ENCODE measurements at regions not wholly inside any gene's neighbourhood (a gene's known extent, or its start where the extent isn't known, plus 50 kb on each side); places are given as distances from the start of the nearest gene placed in this dataset.
"Not testable (repeated sequence)": the region's sequence is repeated elsewhere in the genome, so short reads cannot be mapped to it uniquely, and the experiment has no call there.

DNA sequence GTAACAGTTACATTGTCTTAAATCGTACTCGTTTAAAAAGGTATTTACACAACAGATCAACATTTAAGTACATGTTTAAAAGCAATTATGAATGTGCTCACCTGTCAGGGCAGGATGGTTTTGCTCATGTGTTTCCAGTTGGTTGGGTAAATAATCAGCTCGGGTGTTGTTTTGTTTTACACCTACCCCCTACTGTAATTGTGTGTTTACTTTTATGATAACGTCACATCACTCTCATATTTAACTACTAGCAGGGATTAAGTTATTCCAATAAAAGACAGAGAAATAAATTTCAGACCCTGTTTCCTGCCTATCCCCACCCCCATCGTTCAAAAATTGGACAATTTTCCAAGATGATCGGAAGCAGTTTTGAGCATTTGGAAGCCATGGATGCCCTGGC, 390.2 kb downstream of the SEC14L1 start:
- Histone ChIP-seq H3K27ac (ENCODE audit: low read depth, low read length) (no peak overlapping the region), H3K4me1 (ENCODE audit: control insufficient read depth, insufficient read depth, low read length) (no peaks in the 10 kb centered on the region), H3K36me3 (ENCODE audit: control insufficient read depth, insufficient read depth, low read length) (no peaks in the 10 kb centered on the region), H3K27me3 (ENCODE audit: control insufficient read depth, insufficient read depth, low read length) (peaks cover 11% of the 10 kb centered on the region), H3K9ac (ENCODE audit: low read length) (no peak overlapping the region), H3K4me3 (ENCODE audit: low read length) (no peak overlapping the region)

DNA sequence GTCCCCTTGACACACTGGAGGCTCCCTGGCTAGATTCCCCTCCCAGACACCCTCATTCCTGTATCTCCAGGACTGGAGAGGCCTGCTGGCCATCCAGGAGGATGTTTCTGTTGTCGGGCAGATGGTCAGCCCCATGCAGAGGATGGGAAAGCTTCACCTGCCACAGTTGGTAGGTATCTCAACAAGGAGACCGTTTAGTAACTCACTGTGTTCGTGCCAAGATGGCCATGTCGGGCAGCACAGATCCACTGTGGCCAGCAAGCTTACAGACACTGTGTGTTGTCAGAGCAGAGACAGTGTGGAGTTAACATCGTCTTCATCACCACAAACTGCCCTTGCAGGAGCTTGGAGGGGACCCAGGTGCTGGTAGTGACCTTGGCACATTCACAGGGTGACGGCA, 390.9 kb downstream of the SEC14L1 start:
- Histone ChIP-seq H3K27ac (ENCODE audit: low read depth, low read length) (no peak overlapping the region), H3K27me3 (ENCODE audit: control insufficient read depth, insufficient read depth, low read length) (peaks cover 11% of the 10 kb centered on the region), H3K4me1 (ENCODE audit: control insufficient read depth, insufficient read depth, low read length) (no peaks in the 10 kb centered on the region), H3K36me3 (ENCODE audit: control insufficient read depth, insufficient read depth, low read length) (no peaks in the 10 kb centered on the region), H3K4me3 (ENCODE audit: low read length) (no peak overlapping the region), H3K9ac (ENCODE audit: low read length) (no peak overlapping the region)

DNA sequence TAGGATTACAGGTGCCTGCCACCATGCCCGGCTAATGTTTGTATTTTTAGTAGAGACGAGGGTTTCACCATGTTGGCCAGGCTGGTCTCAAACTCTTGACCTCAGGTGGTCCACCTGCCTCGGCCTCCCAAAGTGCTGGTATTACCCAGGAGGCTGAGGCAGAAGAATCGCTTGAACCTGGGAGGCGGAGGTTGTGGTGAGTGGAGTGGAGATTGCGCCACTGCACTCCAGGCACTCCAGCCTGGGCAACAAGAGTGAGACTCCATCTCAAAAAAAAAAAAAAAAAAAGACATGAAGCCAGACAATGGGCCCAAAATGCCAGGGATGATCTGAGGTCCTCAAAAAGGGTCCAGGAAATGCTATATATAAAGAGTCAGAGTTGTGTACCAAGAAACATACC, 392.9 kb downstream of the SEC14L1 start:
- H3K27ac ChIP-seq (ENCODE audit: low read depth, low read length); H3K4me3 ChIP-seq (ENCODE audit: low read length): not testable (repeated sequence)

DNA sequence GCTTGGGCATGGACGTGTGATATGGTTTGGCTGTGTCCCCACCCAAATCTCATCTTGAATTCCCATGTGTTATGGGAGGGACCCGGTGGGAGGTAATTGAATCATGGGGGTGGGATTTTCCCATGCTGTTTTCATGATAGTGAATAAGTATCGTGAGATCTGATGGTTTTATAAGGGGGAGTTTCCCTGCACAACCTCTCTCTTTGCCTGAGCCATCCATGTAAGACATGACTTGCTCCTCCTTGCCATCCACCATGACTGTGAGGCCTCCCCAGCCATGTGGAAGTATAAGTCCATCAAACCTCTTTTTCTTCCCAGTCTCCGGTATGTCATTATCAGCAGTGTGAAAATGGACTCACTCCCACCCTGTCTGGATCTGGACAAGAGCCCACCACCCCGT, 393.4 kb downstream of the SEC14L1 start:
- Histone ChIP-seq H3K4me1 (ENCODE audit: control insufficient read depth, insufficient read depth, low read length) (no peaks in the 10 kb centered on the region), H3K9ac (ENCODE audit: low read length) (no peak overlapping the region), H3K36me3 (ENCODE audit: control insufficient read depth, insufficient read depth, low read length) (no peaks in the 10 kb centered on the region), H3K27ac (ENCODE audit: low read depth, low read length) (no peak overlapping the region), H3K4me3 (ENCODE audit: low read length) (no peak overlapping the region), H3K27me3 (ENCODE audit: control insufficient read depth, insufficient read depth, low read length) (peaks cover 3% of the 10 kb centered on the region)

More for the DNA sequence above, 392.9 kb downstream of the SEC14L1 start:
- H3K27me3 ChIP-seq (ENCODE audit: control insufficient read depth, insufficient read depth, low read length); H3K36me3 ChIP-seq (ENCODE audit: control insufficient read depth, insufficient read depth, low read length); H3K9ac ChIP-seq (ENCODE audit: low read length); H3K4me1 ChIP-seq (ENCODE audit: control insufficient read depth, insufficient read depth, low read length): not testable (repeated sequence)

DNA sequence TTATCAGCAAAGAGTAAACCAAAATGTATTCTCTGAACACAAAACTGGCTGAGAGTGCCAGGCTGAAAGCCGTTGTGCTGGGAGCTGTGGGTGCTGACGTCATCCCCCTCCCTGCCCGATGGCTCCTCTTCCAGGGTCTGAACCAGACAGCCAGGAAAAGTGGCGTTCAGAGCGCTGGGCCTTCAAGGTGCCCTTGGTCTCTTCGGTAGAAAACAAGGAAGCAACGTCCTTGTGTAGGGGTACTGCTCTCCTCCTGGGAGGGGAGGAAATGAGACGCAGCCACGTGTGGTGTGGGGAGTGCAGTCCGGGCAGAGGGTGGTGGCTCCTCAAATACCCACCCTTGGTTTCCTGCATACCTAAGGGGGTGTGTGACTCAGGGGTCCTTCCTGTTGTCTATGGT, 394.7 kb downstream of the SEC14L1 start:
- Histone ChIP-seq H3K27ac (ENCODE audit: low read depth, low read length) (no peak overlapping the region), H3K9ac (ENCODE audit: low read length) (no peak overlapping the region), H3K4me1 (ENCODE audit: control insufficient read depth, insufficient read depth, low read length) (no peaks in the 10 kb centered on the region), H3K36me3 (ENCODE audit: control insufficient read depth, insufficient read depth, low read length) (no peaks in the 10 kb centered on the region), H3K27me3 (ENCODE audit: control insufficient read depth, insufficient read depth, low read length) (no peaks in the 10 kb centered on the region), H3K4me3 (ENCODE audit: low read length) (no peak overlapping the region)

DNA sequence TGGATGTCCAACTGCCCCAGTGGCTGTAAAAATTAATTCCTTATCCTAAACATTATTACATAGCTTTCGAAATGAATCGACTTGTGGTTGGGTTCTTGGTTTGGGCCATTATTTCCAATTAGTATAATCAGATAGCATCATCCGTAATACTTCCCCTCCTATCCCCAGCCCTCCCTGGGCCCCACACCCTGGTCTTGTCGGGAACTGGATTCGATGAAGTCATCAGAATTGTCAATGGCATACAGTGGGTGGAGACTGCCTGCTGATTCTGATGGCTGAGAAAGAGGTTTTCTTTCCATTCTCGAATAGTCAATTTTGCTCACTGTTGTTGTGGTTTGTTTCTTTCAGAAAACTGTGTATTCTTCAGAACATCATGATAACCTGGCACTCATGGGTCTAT, 395.1 kb downstream of the SEC14L1 start:
- no peaks in the 10 kb centered on the region for H3K4me1 ChIP-seq (ENCODE audit: control insufficient read depth, insufficient read depth, low read length)
- H3K27ac ChIP-seq (ENCODE audit: low read depth, low read length), result no peak overlapping the region
- no peaks in the 10 kb centered on the region for H3K36me3 ChIP-seq (ENCODE audit: control insufficient read depth, insufficient read depth, low read length)
- no peak overlapping the region for H3K4me3 ChIP-seq (ENCODE audit: low read length)
- no peaks in the 10 kb centered on the region for H3K27me3 ChIP-seq (ENCODE audit: control insufficient read depth, insufficient read depth, low read length)
- no peak overlapping the region for H3K9ac ChIP-seq (ENCODE audit: low read length)

DNA sequence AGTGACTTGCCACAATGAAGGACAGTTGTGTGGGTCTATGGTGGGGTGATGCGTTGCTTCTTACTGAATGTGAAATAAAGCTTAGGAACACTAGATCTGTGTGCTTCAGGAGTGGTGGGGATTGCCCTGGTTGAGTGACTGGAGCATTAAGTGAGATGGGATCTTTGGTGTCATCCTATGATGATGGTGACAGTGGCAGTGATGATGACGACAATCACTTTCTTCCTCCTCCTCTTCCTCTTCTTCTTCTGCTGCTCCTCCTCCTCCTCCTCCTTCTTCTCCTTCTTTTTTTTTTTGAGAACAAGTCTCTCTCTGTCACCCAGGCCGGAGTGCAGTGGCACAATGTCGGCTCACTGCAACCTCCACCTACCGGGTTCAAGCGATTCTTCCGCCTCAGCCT, 396.8 kb downstream of the SEC14L1 start:
- no peak overlapping the region for H3K27ac ChIP-seq (ENCODE audit: low read depth, low read length)
- peaks cover under 1% of the 10 kb centered on the region for H3K4me1 ChIP-seq (ENCODE audit: control insufficient read depth, insufficient read depth, low read length)
- no peaks in the 10 kb centered on the region for H3K36me3 ChIP-seq (ENCODE audit: control insufficient read depth, insufficient read depth, low read length)
- no peak overlapping the region for H3K9ac ChIP-seq (ENCODE audit: low read length)
- no peaks in the 10 kb centered on the region for H3K27me3 ChIP-seq (ENCODE audit: control insufficient read depth, insufficient read depth, low read length)
- H3K4me3 ChIP-seq (ENCODE audit: low read length), result no peak overlapping the region

DNA sequence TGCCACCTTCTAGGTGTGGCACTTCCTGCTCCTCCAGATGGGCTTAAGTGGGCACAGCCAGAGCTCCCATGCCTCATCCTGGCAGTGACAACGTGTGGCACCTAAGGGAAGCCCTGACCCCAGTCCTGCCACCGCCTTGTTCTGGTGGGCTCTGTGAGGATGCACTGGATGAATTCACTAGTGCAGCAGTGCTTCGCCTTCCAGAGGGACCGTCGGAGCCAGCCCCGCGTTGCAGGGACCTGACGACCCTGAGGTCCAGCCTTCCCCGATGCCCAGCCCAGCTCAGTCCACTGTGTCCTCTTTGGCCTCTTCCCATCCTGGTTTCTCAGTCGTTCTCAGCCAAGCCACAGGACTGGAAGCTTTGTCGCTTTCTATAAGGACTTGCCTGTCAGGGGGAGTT, 399.8 kb downstream of the SEC14L1 start:
- Histone ChIP-seq H3K27ac (ENCODE audit: low read depth, low read length) (no peak overlapping the region), H3K27me3 (ENCODE audit: control insufficient read depth, insufficient read depth, low read length) (no peaks in the 10 kb centered on the region), H3K9ac (ENCODE audit: low read length) (no peak overlapping the region), H3K36me3 (ENCODE audit: control insufficient read depth, insufficient read depth, low read length) (no peaks in the 10 kb centered on the region), H3K4me3 (ENCODE audit: low read length) (no peak overlapping the region), H3K4me1 (ENCODE audit: control insufficient read depth, insufficient read depth, low read length) (peaks cover 5% of the 10 kb centered on the region)

DNA sequence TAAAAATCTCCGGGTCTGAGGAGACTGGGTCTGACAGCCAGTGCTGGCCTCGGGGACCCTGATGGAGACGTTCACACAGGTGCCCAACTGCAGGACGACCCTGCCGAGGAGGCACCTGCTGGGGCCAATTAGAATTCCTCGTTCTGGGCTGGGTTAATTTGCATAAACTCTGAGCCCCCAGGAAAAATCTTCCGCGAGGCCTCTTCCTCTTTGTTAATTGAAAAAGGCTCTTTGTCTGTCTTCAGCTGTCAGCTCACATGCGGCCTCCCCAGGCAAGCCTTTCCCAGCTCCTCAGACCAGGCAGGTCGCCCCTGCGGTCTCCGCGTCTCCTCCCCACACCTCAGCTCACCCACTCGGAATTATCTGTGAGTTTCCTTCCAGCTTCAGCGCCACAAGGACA, 400.2 kb downstream of the SEC14L1 start:
- no peaks in the 10 kb centered on the region for H3K27me3 ChIP-seq (ENCODE audit: control insufficient read depth, insufficient read depth, low read length)

DNA sequence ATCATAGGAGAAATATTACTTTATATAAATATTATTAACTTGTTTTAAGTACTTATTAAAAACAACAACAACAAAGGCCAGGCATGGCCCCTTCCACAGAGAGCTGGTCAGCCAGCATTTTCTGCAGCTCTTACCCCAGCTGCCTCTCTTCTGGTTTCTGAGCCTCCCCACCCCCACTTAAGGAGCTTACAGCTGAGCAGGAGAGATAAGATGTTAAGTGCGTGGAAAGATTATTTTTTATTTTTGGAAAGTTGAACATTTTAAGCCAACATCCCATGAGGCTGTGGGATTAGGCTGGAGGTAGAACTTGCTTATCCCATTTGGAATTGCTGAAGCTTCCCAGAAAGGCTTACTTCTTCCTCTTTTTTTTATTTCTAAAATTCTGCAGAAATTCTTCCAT, 401.2 kb downstream of the SEC14L1 start:
- peaks cover 5% of the 10 kb centered on the region for H3K4me1 ChIP-seq (ENCODE audit: control insufficient read depth, insufficient read depth, low read length)
- no peaks in the 10 kb centered on the region for H3K36me3 ChIP-seq (ENCODE audit: control insufficient read depth, insufficient read depth, low read length)
- H3K27ac ChIP-seq (ENCODE audit: low read depth, low read length), result no peak overlapping the region
- H3K9ac ChIP-seq (ENCODE audit: low read length), result no peak overlapping the region
- no peak overlapping the region for H3K4me3 ChIP-seq (ENCODE audit: low read length)
- no peaks in the 10 kb centered on the region for H3K27me3 ChIP-seq (ENCODE audit: control insufficient read depth, insufficient read depth, low read length)

More for the DNA sequence above, 400.2 kb downstream of the SEC14L1 start:
- no peak overlapping the region for H3K9ac ChIP-seq (ENCODE audit: low read length)
- H3K4me3 ChIP-seq (ENCODE audit: low read length), result no peak overlapping the region
- no peak overlapping the region for H3K27ac ChIP-seq (ENCODE audit: low read depth, low read length)
- no peaks in the 10 kb centered on the region for H3K36me3 ChIP-seq (ENCODE audit: control insufficient read depth, insufficient read depth, low read length)
- peaks cover 5% of the 10 kb centered on the region for H3K4me1 ChIP-seq (ENCODE audit: control insufficient read depth, insufficient read depth, low read length)

DNA sequence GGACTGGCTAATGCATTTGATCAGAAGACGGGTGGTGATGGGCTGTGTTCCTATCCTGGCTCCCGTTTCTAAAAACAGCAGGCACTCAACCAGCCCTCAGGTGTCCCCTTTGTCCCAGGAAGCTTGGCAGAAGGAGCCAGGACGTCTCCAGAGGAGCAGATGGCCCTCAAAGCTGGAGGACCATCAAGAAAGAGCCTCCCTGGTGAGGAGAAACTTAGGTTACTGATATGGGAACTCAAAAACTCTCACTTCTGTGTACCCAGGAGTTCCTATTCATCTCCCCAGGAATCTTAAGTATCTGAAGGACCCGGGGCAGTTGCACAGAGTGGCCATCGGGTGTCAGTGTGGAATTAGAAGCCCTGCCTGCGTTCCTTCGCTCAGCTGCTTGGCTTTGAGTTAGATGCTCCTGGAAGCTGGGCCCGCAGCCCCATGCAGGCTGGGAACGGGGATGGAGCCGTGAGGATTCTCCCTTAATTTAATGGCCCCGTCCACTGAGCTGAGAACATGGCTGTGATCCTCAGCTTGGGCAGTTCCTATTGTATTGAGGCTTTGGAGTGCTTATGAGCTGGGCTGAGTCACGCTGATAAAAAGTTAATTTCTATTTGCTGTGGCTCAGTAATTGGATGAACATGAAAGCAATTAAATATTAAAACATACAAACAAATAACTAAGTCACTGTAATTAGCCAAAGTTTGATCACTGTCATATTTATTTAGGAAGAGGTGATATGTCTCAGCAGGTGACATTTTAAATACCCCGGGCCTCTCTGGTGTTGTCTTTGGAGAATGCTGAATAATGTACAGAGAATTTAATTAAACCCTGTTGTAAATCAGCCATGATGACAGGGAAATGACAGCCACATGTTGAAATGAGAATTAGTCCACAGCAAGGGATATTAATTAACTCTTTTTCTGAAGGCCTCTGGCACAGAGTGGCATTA, 402.1 kb downstream of the SEC14L1 start:
- Histone ChIP-seq H3K27me3 (ENCODE audit: control insufficient read depth, insufficient read depth, low read length) (no peaks in the 10 kb centered on the region), H3K4me3 (ENCODE audit: low read length) (no peak overlapping the region), H3K27ac (ENCODE audit: low read depth, low read length) (no peak overlapping the region), H3K4me1 (ENCODE audit: control insufficient read depth, insufficient read depth, low read length) (peaks cover 5% of the 10 kb centered on the region), H3K36me3 (ENCODE audit: control insufficient read depth, insufficient read depth, low read length) (no peaks in the 10 kb centered on the region), H3K9ac (ENCODE audit: low read length) (no peak overlapping the region)

DNA sequence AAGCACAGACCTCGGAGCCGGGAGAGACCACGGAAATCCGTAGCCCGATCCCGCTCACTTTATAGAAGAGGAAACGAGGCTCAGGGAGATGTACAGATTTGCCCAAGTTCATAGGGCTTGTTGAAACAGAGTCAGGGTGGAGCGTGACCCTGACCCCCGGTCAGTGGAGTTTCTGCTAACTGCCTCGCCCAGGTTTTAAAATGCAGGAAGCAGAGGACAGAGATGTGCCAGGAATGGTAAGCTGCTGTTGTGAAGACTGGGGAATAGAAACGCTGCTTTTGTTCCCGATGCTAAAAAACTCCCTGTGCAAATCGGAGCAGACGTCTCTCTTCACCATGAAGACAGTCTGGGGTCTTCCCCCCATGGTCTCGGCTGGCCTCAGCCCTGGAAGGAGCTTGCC, 403.0 kb downstream of the SEC14L1 start:
- peaks cover 5% of the 10 kb centered on the region for H3K4me1 ChIP-seq (ENCODE audit: control insufficient read depth, insufficient read depth, low read length)
- no peak overlapping the region for H3K4me3 ChIP-seq (ENCODE audit: low read length)
- H3K9ac ChIP-seq (ENCODE audit: low read length), result no peak overlapping the region
- H3K27ac ChIP-seq (ENCODE audit: low read depth, low read length), result no peak overlapping the region
- H3K27me3 ChIP-seq (ENCODE audit: control insufficient read depth, insufficient read depth, low read length), result no peaks in the 10 kb centered on the region
- no peaks in the 10 kb centered on the region for H3K36me3 ChIP-seq (ENCODE audit: control insufficient read depth, insufficient read depth, low read length)
